Ascending aorta (tissue), 2 donors: ENCODE measurements at regions not wholly inside any gene's neighbourhood (a gene's known extent, or its start where the extent isn't known, plus 50 kb on each side); places are given as distances from the start of the nearest gene placed in this dataset.

Experiments used
- DNase-seq, 2 donors: peaks; one replicate each; pipeline ENCODE4 v3.0.0-alpha.2; 2019; ENCODE audit warnings: low spot score in 2 of 2
- H3K27ac ChIP-seq, 2 donors: fragments of 200-600 bp; sonication (generic); one replicate each; pipeline ENCODE4 v1.5.1; 2016 to 2017; ENCODE audit warnings: mild to moderate bottlenecking in 1 of 2
- H3K27me3 ChIP-seq: fragments of 200-600 bp; sonication (generic); one replicate; pipeline ENCODE4 v1.5.1; 2017
- H3K36me3 ChIP-seq, 2 donors: fragments of 200-600 bp; sonication (generic); one replicate each; pipeline ENCODE4 v1.5.1; 2016
- H3K4me1 ChIP-seq, 2 donors: fragments of 200-600 bp; sonication (generic); one replicate each; pipeline ENCODE4 v1.5.1; 2016 to 2017; ENCODE audit warnings: mild to moderate bottlenecking in 1 of 2
- H3K4me3 ChIP-seq, 2 donors: fragments of 200-600 bp; sonication (generic); one replicate each; pipeline ENCODE4 v1.5.1; 2016 to 2017; ENCODE audit warnings: mild to moderate bottlenecking in 1 of 2
- H3K9me3 ChIP-seq, 2 donors: fragments of 200-600 bp; sonication (generic); one replicate each; pipeline ENCODE4 v1.5.1; 2016
- intact Hi-C: fragments of 100-400 bp; cut with DNase I; formaldehyde crosslinking; loops from one replicate; pipeline ENCODE4 v1.15.1; 2023
- TF ChIP-seq, protein P1 (sequence below), 3 experiments: fragments of 200-600 bp in 2 of 3; fragments of 450-650 bp in 1 of 3; sonication (generic) in 2 of 3; IDR thresholded peaks; one replicate each; pipeline ENCODE4 v1.5.1; 2016 to 2019; ENCODE audit warnings: antibody characterized with exemption in 3 of 3, mild to moderate bottlenecking in 1 of 3, moderate library complexity in 1 of 3

DNA sequence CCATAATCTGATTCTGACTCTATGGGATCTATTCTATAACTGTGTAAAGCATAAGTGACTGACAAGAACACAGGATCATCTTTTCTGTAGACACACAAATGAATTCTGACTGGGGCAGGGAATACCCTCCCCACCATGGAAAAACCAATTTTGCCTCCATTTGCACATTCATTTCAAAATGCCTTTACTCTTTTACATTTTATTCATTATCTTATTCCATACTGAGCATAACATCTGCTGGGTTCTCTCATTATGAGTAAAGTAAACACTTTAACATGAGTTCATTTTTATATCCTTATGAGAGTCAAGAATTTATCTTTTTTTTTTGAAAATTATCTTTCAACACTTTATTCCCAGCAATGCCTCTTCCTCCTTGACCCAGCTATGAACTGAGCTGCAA is 163.5 kb downstream of the RNF152 start:
- TF ChIP-seq, protein P1, sequence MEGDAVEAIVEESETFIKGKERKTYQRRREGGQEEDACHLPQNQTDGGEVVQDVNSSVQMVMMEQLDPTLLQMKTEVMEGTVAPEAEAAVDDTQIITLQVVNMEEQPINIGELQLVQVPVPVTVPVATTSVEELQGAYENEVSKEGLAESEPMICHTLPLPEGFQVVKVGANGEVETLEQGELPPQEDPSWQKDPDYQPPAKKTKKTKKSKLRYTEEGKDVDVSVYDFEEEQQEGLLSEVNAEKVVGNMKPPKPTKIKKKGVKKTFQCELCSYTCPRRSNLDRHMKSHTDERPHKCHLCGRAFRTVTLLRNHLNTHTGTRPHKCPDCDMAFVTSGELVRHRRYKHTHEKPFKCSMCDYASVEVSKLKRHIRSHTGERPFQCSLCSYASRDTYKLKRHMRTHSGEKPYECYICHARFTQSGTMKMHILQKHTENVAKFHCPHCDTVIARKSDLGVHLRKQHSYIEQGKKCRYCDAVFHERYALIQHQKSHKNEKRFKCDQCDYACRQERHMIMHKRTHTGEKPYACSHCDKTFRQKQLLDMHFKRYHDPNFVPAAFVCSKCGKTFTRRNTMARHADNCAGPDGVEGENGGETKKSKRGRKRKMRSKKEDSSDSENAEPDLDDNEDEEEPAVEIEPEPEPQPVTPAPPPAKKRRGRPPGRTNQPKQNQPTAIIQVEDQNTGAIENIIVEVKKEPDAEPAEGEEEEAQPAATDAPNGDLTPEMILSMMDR (IDR thresholded peaks at IDR 0.05): no peak
- no peaks in the 10 kb centered on the region for H3K36me3 ChIP-seq
- DNase-seq: no peak
- no peak overlapping the region for H3K27ac ChIP-seq
- H3K4me1 ChIP-seq: peaks cover 11 to 27% of the 10 kb centered on the region in 2 donors
- H3K9me3 ChIP-seq: no peaks in the 10 kb centered on the region
- H3K4me3 ChIP-seq: no peak overlapping the region
- intact Hi-C loops: no loop called here
- no peaks in the 10 kb centered on the region for H3K27me3 ChIP-seq

DNA sequence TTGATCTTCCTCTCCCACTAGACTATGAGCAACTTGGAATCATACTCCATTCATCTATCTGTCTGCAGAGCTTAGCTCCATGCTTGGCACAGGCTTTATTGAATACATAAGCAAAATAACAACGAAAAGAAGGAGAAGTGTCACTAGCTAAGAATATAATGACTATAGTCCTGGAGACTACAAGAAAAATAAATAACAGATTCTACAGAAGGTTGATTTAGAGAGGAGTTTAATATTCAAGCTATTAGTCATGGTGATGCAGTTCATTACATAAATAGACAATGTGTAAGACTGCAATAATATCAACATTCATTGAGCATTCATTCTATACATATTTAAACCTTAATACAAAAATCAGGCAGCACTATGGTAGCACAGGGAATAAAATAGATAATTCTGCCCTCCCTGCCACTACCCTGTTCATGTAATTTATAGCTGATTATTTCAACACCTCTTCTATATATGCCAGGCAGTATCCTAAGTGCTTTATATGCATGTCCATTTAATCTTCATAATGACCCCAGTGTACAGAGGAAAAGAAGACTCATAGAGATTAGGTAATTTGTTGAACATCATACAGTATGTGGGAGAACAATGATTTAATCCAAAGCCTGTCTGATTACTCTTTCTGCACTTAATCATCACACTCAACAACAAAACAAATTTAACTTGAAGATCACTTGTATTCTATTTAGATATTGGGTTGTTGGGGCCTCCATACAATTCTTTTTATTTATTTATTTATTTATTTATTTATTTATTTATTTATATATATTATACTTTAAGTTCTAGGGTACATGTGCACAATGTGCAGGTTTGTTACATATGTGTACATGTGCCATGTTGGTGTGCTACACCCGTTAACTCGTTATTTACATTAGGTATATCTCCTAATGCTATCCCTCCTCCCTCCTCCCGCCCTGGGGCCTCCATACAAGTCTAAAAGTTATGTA is 165.3 kb downstream of the RNF152 start:
- TF ChIP-seq, protein P1 (IDR thresholded peaks at IDR 0.05): no peak
- Histone ChIP-seq H3K4me1 (peaks cover under 1 to 17% of the 10 kb centered on the region in 2 donors), H3K36me3 (no peaks in the 10 kb centered on the region), H3K9me3 (no peaks in the 10 kb centered on the region), H3K4me3 (no peak overlapping the region), H3K27me3 (no peaks in the 10 kb centered on the region), H3K27ac (no peak overlapping the region)
- intact Hi-C loops: no loop called here
- DNase-seq: no peak

DNA sequence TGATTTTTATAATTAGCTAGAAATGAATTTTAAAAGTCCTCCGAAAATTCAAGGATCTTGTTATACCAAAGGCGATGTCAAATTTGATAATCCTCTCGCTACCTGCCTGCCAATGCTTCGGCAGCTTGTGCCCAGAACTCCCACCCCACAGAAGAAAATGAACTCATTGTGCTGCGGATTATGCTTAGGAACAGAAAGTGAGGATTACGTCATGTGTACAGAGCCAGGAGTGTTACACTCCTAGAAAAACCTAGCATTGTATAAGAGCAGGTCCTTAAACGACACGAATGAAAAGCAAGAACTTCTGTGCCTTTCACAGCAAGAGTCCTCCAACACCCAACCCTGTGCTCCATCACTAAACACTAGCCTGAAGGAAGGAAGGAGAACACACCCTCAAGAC is 168.3 kb downstream of the RNF152 start:
- Histone ChIP-seq H3K9me3 (no peaks in the 10 kb centered on the region), H3K4me1 (peaks cover 0 to 6% of the 10 kb centered on the region in 2 donors), H3K4me3 (no peak overlapping the region), H3K27me3 (no peaks in the 10 kb centered on the region), H3K36me3 (no peaks in the 10 kb centered on the region), H3K27ac (no peak overlapping the region)
- intact Hi-C loops: no loop called here
- DNase-seq: no peak
- TF ChIP-seq, protein P1 (IDR thresholded peaks at IDR 0.05): no peak

DNA sequence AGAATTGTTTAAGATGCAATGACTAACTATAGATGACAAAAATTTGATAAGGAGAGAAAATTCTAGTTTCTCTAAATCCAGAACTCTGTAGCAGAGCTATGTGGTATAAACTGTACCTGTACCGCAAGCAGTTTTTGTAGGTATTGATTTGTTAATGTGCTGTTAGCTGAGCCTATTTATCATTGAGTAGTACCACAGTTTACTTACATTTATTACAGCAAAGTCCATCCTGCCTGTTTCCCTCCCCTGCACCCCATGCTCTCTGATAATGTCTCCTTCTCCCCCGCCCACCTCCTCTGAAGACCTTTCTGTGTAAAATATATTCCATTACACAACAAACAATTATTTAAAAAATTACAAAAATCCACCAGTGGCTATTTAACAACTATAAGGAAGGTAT is 170.6 kb downstream of the RNF152 start:
- H3K27ac ChIP-seq: no peak overlapping the region
- no peaks in the 10 kb centered on the region for H3K27me3 ChIP-seq
- no peaks in the 10 kb centered on the region for H3K4me1 ChIP-seq
- no peaks in the 10 kb centered on the region for H3K36me3 ChIP-seq
- TF ChIP-seq, protein P1 (IDR thresholded peaks at IDR 0.05): no peak
- no peak overlapping the region for H3K4me3 ChIP-seq
- intact Hi-C loops: no loop called here
- no peak for DNase-seq
- H3K9me3 ChIP-seq: no peaks in the 10 kb centered on the region

DNA sequence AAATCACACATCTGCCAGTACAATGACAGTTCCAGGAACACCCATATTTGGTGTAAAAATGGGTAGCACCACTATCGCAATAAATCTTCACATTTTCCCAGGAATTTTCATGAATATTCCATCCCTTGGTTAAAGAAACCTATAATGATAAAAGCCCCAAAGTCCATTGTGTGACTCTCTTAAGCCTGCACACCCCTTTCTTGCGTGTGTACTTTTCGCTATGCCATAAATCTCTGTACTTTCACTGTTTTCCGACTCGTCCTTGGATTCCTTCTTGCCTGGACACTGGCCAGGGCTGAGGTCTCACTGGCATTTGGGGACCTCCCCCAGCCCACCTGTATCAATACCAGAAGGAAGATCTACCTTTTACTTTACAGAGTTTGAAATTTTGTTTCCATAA is 172.3 kb downstream of the RNF152 start:
- intact Hi-C loops: no loop called here

More for the DNA sequence above, 172.3 kb downstream of the RNF152 start:
- H3K4me1 ChIP-seq: no peaks in the 10 kb centered on the region
- TF ChIP-seq, protein P1 (IDR thresholded peaks at IDR 0.05): no peak
- H3K27ac ChIP-seq: no peak overlapping the region
- H3K4me3 ChIP-seq: no peak overlapping the region
- H3K27me3 ChIP-seq: no peaks in the 10 kb centered on the region
- DNase-seq: no peak
- H3K9me3 ChIP-seq: no peaks in the 10 kb centered on the region
- H3K36me3 ChIP-seq: no peaks in the 10 kb centered on the region
